ENCODE measurements at regions not wholly inside any gene's neighbourhood (a gene's known extent, or its start where the extent isn't known, plus 50 kb on each side); places are given as distances from the start of the nearest gene placed in this dataset.

DNA sequence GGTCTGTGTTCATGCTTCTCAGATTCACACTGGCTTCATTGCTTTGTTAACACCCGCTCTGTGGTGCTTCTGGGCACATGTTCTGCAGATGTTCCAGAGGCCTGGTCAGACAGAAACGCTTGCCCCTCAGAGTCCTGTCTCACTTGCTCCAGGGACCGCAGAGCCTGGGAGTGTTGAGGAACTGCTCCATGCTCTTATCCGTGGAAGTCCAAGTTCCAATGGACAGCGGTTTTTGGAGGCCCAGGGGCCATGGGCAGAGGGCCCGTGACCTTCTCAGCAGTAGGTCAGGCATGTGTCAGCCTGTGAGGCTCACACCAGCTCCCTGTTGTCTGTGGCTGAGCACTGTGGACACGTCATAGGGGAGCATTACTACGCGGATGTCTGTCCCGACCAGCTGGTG lies 364.7 kb upstream of the IRX1 start (continued):
- TF ChIP-seq EGR1 (IDR thresholded peaks at IDR 0.05; ENCODE audit: low read depth) (no peak), SIN3A (IDR thresholded peaks at IDR 0.05; ENCODE audit: low read depth) (no peak), POLR2A (IDR thresholded peaks at IDR 0.05; ENCODE audit: borderline replicate concordance, extremely low read depth, insufficient read depth, insufficient read length) (no peak), CBX3 (IDR thresholded peaks at IDR 0.05; ENCODE audit: low read depth) (no peak)

DNA sequence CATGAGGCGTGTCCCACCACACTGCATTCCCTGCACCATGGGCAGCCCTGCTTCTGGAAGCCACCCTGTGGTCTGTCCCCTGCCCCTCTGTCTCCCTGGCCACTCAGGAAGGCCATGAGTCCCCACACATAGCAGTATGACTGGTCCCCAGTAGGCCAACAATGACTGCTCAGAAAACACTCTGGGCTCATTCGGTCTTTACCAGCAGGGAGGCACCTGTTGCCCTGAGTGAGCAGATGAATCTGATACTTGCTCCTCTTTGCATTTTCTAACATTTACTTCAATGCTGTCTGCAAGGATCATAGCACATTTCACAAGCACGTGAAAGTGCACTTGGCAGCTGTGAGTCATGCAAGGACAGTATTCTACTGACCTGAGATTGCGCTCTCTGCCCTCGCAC lies 365.4 kb upstream of the IRX1 start:
- RAD21 ChIA-PET (ENCODE audit: low non-redundant PET in 1 of 2, low total read pairs in 2 of 2, uncharacterized antibody in 2 of 2, unreplicated experiment in 2 of 2), result no interaction called here
- no peaks in the 10 kb centered on the region for H3K27me3 ChIP-seq (ENCODE audit: insufficient read depth, low read length)
- H4K20me1 ChIP-seq (ENCODE audit: insufficient read depth), result no peaks in the 10 kb centered on the region
- H3K4me3 ChIP-seq (replicated peaks in 1 of 2; ENCODE audit: low read depth in 1 of 2, low read length in 2 of 2), result no peak overlapping the region
- no peak overlapping the region for H3K9ac ChIP-seq (ENCODE audit: low read length)
- ATAC-seq (no peak), DNase-seq (ENCODE audit: low read depth, low spot score) (no peak)
- no peaks in the 10 kb centered on the region for H3K79me2 ChIP-seq (ENCODE audit: insufficient read depth, low read length)
- H3K36me3 ChIP-seq (ENCODE audit: control insufficient read depth in 1 of 2, insufficient read depth in 2 of 2, low read length in 2 of 2), result no peaks in the 10 kb centered on the region
- no peak overlapping the region for H3K27ac ChIP-seq (ENCODE audit: low read depth, low read length)
- H2AFZ ChIP-seq (ENCODE audit: low read depth, low read length, poor library complexity, severe bottlenecking), result no peak overlapping the region
- H3K4me1 ChIP-seq (ENCODE audit: control insufficient read depth in 1 of 2, insufficient read depth in 2 of 2, low read length in 2 of 2), result no peaks in the 10 kb centered on the region
- POLR2A ChIA-PET, result no interaction called here
- BruUV-seq (replicated peaks), result no TSS peak
- intact Hi-C loops (cut with micrococcal nuclease), result no loop called here
- H3K9me3 ChIP-seq (ENCODE audit: control insufficient read depth in 1 of 2, insufficient read depth in 1 of 2, low read depth in 1 of 2, low read length in 2 of 2), result peaks cover 11 to 18% of the 10 kb centered on the region in 2 experiments; a peak in 2 of 4 replicates
- CTCF ChIA-PET, result no interaction called here
- H3K9me2 ChIP-seq (ENCODE audit: insufficient read depth), result no peaks in the 10 kb centered on the region
- H3K4me2 ChIP-seq (ENCODE audit: low read length), result no peak overlapping the region
- TF ChIP-seq TCF7L2 (IDR thresholded peaks at IDR 0.05; ENCODE audit: borderline replicate concordance, extremely low read depth, insufficient read depth, insufficient read length) (no peak), ELF1 (IDR thresholded peaks at IDR 0.05; ENCODE audit: borderline replicate concordance, low read depth) (no peak), ZNF274 (IDR thresholded peaks at IDR 0.05; ENCODE audit: low read depth, low read length) (no peak), POLR2AphosphoS5 (IDR thresholded peaks at IDR 0.05; ENCODE audit: low read depth, low read length) (no peak), SIN3A (IDR thresholded peaks at IDR 0.05; ENCODE audit: low read depth) (no peak), FOSL1 (IDR thresholded peaks at IDR 0.05; ENCODE audit: low read depth) (no peak), YY1 (IDR thresholded peaks at IDR 0.05; ENCODE audit: extremely low read depth, insufficient replicate concordance, low read depth, low read length) (no peak), EZH2phosphoT487 (IDR thresholded peaks at IDR 0.05; ENCODE audit: borderline replicate concordance) (no peak), ZFX (IDR thresholded peaks at IDR 0.05) (no peak), CEBPB (IDR thresholded peaks at IDR 0.05; ENCODE audit: low read depth) (no peak), RAD21 (IDR thresholded peaks at IDR 0.05; ENCODE audit: low read depth) (no peak), POLR2A (IDR thresholded peaks at IDR 0.05; ENCODE audit: borderline replicate concordance, extremely low read depth, insufficient read depth, insufficient read length) (no peak), SRF (IDR thresholded peaks at IDR 0.05; ENCODE audit: low read depth) (no peak), EGR1 (IDR thresholded peaks at IDR 0.05; ENCODE audit: low read depth) (no peak), EZH2 (IDR thresholded peaks at IDR 0.05) (no peak), JUND (IDR thresholded peaks at IDR 0.05) (no peak)
- TF ChIP-seq, protein P1, sequence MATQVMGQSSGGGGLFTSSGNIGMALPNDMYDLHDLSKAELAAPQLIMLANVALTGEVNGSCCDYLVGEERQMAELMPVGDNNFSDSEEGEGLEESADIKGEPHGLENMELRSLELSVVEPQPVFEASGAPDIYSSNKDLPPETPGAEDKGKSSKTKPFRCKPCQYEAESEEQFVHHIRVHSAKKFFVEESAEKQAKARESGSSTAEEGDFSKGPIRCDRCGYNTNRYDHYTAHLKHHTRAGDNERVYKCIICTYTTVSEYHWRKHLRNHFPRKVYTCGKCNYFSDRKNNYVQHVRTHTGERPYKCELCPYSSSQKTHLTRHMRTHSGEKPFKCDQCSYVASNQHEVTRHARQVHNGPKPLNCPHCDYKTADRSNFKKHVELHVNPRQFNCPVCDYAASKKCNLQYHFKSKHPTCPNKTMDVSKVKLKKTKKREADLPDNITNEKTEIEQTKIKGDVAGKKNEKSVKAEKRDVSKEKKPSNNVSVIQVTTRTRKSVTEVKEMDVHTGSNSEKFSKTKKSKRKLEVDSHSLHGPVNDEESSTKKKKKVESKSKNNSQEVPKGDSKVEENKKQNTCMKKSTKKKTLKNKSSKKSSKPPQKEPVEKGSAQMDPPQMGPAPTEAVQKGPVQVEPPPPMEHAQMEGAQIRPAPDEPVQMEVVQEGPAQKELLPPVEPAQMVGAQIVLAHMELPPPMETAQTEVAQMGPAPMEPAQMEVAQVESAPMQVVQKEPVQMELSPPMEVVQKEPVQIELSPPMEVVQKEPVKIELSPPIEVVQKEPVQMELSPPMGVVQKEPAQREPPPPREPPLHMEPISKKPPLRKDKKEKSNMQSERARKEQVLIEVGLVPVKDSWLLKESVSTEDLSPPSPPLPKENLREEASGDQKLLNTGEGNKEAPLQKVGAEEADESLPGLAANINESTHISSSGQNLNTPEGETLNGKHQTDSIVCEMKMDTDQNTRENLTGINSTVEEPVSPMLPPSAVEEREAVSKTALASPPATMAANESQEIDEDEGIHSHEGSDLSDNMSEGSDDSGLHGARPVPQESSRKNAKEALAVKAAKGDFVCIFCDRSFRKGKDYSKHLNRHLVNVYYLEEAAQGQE (IDR thresholded peaks at IDR 0.05; ENCODE audit: low read depth), result no peak
- TF ChIP-seq, protein P2, sequence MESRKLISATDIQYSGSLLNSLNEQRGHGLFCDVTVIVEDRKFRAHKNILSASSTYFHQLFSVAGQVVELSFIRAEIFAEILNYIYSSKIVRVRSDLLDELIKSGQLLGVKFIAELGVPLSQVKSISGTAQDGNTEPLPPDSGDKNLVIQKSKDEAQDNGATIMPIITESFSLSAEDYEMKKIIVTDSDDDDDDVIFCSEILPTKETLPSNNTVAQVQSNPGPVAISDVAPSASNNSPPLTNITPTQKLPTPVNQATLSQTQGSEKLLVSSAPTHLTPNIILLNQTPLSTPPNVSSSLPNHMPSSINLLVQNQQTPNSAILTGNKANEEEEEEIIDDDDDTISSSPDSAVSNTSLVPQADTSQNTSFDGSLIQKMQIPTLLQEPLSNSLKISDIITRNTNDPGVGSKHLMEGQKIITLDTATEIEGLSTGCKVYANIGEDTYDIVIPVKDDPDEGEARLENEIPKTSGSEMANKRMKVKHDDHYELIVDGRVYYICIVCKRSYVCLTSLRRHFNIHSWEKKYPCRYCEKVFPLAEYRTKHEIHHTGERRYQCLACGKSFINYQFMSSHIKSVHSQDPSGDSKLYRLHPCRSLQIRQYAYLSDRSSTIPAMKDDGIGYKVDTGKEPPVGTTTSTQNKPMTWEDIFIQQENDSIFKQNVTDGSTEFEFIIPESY (IDR thresholded peaks at IDR 0.05; ENCODE audit: extremely low read depth, insufficient replicate concordance, low read length), result no peak
- TF ChIP-seq, protein P3, sequence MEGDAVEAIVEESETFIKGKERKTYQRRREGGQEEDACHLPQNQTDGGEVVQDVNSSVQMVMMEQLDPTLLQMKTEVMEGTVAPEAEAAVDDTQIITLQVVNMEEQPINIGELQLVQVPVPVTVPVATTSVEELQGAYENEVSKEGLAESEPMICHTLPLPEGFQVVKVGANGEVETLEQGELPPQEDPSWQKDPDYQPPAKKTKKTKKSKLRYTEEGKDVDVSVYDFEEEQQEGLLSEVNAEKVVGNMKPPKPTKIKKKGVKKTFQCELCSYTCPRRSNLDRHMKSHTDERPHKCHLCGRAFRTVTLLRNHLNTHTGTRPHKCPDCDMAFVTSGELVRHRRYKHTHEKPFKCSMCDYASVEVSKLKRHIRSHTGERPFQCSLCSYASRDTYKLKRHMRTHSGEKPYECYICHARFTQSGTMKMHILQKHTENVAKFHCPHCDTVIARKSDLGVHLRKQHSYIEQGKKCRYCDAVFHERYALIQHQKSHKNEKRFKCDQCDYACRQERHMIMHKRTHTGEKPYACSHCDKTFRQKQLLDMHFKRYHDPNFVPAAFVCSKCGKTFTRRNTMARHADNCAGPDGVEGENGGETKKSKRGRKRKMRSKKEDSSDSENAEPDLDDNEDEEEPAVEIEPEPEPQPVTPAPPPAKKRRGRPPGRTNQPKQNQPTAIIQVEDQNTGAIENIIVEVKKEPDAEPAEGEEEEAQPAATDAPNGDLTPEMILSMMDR (IDR thresholded peaks at IDR 0.05 in 2 of 3, conservative IDR thresholded peaks at IDR 0.05 in 1 of 3; ENCODE audit: borderline replicate concordance in 1 of 3, insufficient read depth in 1 of 3, low read depth in 2 of 3, low read length in 2 of 3), result no peak
